ENCODE measurements at regions not wholly inside any gene's neighbourhood (a gene's known extent, or its start where the extent isn't known, plus 50 kb on each side); places are given as distances from the start of the nearest gene placed in this dataset.

DNA sequence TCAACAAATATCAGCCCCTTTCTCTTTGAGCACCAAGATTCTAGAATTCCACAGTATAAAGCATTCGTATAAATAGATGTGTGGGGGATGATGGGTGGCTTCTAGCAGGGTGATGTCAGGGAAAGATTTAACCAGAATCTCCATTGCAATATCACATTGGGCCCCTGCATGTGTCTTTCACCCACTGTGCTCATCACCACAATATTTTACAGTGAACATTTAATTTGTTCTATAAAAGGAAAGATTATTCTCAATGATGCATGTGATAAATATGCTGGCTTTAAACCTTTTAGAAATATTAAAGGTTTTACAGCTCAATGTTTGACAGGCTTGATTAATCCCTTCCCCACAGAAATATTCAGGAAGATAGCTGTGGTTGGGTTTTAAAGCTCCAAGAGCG lies 457.8 kb upstream of the DAB1 start:
- Histone ChIP-seq H3K79me2 (ENCODE audit: insufficient read depth, low read length) (no peaks in the 10 kb centered on the region), H3K27ac (ENCODE audit: low read depth in 1 of 2, low read length in 2 of 2) (no peak overlapping the region), H3K4me1 (ENCODE audit: control insufficient read depth in 1 of 2, insufficient read depth in 2 of 2, low read length in 2 of 2) (no peaks in the 10 kb centered on the region), H3K36me3 (replicated peaks in 1 of 2; ENCODE audit: control insufficient read depth in 1 of 2, insufficient read depth in 2 of 2, low read length in 2 of 2) (no peaks in the 10 kb centered on the region), H3K9ac (ENCODE audit: insufficient read depth, low read length, poor library complexity, severe bottlenecking) (no peak overlapping the region), H3K4me3 (replicated peaks in 1 of 3; ENCODE audit: low read depth in 2 of 3, low read length in 3 of 3) (no peak overlapping the region), H4K20me1 (ENCODE audit: insufficient read depth, low read length) (no peaks in the 10 kb centered on the region), H3K9me3 (replicated peaks in 1 of 2; ENCODE audit: control insufficient read depth in 1 of 2, insufficient read depth in 1 of 2, low read length in 2 of 2) (no peaks in the 10 kb centered on the region), H3K27me3 (ENCODE audit: control insufficient read depth in 2 of 2, insufficient read depth in 2 of 2, low read length in 2 of 2) (no peaks in the 10 kb centered on the region), H2AFZ (ENCODE audit: insufficient read depth, low read depth, low read length, poor library complexity, severe bottlenecking) (no peak overlapping the region), H3K4me2 (replicated peaks; ENCODE audit: extremely low read depth, low read length, poor library complexity, severe bottlenecking) (no peak overlapping the region)
- TF ChIP-seq, protein P1, sequence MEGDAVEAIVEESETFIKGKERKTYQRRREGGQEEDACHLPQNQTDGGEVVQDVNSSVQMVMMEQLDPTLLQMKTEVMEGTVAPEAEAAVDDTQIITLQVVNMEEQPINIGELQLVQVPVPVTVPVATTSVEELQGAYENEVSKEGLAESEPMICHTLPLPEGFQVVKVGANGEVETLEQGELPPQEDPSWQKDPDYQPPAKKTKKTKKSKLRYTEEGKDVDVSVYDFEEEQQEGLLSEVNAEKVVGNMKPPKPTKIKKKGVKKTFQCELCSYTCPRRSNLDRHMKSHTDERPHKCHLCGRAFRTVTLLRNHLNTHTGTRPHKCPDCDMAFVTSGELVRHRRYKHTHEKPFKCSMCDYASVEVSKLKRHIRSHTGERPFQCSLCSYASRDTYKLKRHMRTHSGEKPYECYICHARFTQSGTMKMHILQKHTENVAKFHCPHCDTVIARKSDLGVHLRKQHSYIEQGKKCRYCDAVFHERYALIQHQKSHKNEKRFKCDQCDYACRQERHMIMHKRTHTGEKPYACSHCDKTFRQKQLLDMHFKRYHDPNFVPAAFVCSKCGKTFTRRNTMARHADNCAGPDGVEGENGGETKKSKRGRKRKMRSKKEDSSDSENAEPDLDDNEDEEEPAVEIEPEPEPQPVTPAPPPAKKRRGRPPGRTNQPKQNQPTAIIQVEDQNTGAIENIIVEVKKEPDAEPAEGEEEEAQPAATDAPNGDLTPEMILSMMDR (IDR thresholded peaks at IDR 0.05), result no peak
- peaks cover 0 to 2% (median 0%) of the 10 kb centered on the region in 7 donors for H3K9me3 Mint-ChIP-seq
- H3K36me3 Mint-ChIP-seq, result no peaks in the 10 kb centered on the region
- no peak overlapping the region for H3K4me3 Mint-ChIP-seq
- H3K4me1 Mint-ChIP-seq, result no peaks in the 10 kb centered on the region
- H3K27me3 Mint-ChIP-seq (ENCODE audit: low read depth in 3 of 3), result peaks cover 0 to 1% (median 0%) of the 10 kb centered on the region in 3 donors
- H3K27ac Mint-ChIP-seq, result no peak overlapping the region
- intact Hi-C loops (cut with micrococcal nuclease), result no loop called here
- no peak for DNase-seq
- WGBS (ENCODE audit: insufficient coverage), result no CpG with 5 or more reads among the region's 2 CpGs

DNA sequence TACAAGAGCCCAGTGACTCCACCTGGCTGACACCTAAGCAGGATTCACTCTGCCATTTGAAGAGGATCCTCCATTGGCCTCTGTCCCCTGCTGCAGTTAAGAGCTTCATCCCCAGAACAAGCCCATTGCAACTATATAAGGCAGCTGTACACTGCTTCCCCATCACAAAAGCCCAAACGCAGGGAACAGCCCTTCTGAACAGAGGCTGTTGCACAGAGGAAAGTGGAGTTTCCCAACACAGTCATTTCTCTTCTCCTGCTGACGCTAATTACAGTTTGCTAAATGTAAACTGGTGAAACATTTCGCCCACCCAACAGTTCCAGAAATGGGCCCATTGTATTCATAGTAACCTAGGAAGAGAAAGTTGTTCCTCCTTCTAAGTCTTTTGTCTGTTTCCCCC lies 455.8 kb upstream of the DAB1 start:
- H3K4me1 Mint-ChIP-seq, result no peaks in the 10 kb centered on the region
- H3K27me3 Mint-ChIP-seq (ENCODE audit: low read depth in 3 of 3), result peaks cover 0 to 1% (median 0%) of the 10 kb centered on the region in 3 donors
- H3K36me3 Mint-ChIP-seq, result no peaks in the 10 kb centered on the region
- intact Hi-C loops (cut with micrococcal nuclease), result no loop called here
- WGBS (ENCODE audit: insufficient coverage), result 100% methylated on average over 1 of the region's 3 CpGs
- H4K20me1 ChIP-seq (ENCODE audit: insufficient read depth, low read length), result no peaks in the 10 kb centered on the region
- H3K79me2 ChIP-seq (ENCODE audit: insufficient read depth, low read length), result no peaks in the 10 kb centered on the region
- no peaks in the 10 kb centered on the region for H3K36me3 ChIP-seq (replicated peaks in 1 of 2; ENCODE audit: control insufficient read depth in 1 of 2, insufficient read depth in 2 of 2, low read length in 2 of 2)
- no peak overlapping the region for H3K4me3 ChIP-seq (replicated peaks in 1 of 3; ENCODE audit: low read depth in 2 of 3, low read length in 3 of 3)
- H3K9me3 ChIP-seq (replicated peaks in 1 of 2; ENCODE audit: control insufficient read depth in 1 of 2, insufficient read depth in 1 of 2, low read length in 2 of 2), result no peaks in the 10 kb centered on the region
- DNase-seq, result no peak
- H3K27ac Mint-ChIP-seq, result no peak overlapping the region
- no peaks in the 10 kb centered on the region for H3K4me1 ChIP-seq (ENCODE audit: control insufficient read depth in 1 of 2, insufficient read depth in 2 of 2, low read length in 2 of 2)
- H2AFZ ChIP-seq (ENCODE audit: insufficient read depth, low read depth, low read length, poor library complexity, severe bottlenecking), result no peak overlapping the region
- H3K4me3 Mint-ChIP-seq, result no peak overlapping the region
- H3K9me3 Mint-ChIP-seq, result peaks cover 0 to 2% (median 0%) of the 10 kb centered on the region in 7 donors
- H3K4me2 ChIP-seq (replicated peaks; ENCODE audit: extremely low read depth, low read length, poor library complexity, severe bottlenecking), result no peak overlapping the region
- H3K27me3 ChIP-seq (ENCODE audit: control insufficient read depth in 2 of 2, insufficient read depth in 2 of 2, low read length in 2 of 2), result no peaks in the 10 kb centered on the region
- no peak overlapping the region for H3K9ac ChIP-seq (ENCODE audit: insufficient read depth, low read length, poor library complexity, severe bottlenecking)
- TF ChIP-seq, protein P1 (IDR thresholded peaks at IDR 0.05), result no peak
- H3K27ac ChIP-seq (ENCODE audit: low read depth in 1 of 2, low read length in 2 of 2), result no peak overlapping the region
